Transverse colon (tissue), 3 donors: ENCODE measurements at regions not wholly inside any gene's neighbourhood (a gene's known extent, or its start where the extent isn't known, plus 50 kb on each side); places are given as distances from the start of the nearest gene placed in this dataset.
"Not testable (repeated sequence)": the region's sequence is repeated elsewhere in the genome, so short reads cannot be mapped to it uniquely, and the experiment has no call there.

Experiments
- EP300 ChIP-seq: sonication (generic); formaldehyde crosslinking; IDR thresholded peaks from one replicate; pipeline ENCODE4 v1.6.1; 2017; ENCODE audit warnings: antibody characterized with exemption, low read depth
- POLR2A ChIP-seq: fragments of 450-650 bp; IDR thresholded peaks from one replicate; pipeline ENCODE4 v1.6.1; 2016; ENCODE audit warnings: antibody characterized with exemption, mild to moderate bottlenecking, moderate library complexity
- TF ChIP-seq, protein P1 (sequence below), 5 experiments: fragments of 200-600 bp in 3 of 5; fragments of 450-650 bp in 2 of 5; sonication (generic) in 3 of 5; IDR thresholded peaks; 1 replicate in 2 of 5; 2 replicates in 3 of 5; pipeline ENCODE4 v1.5.1; 2016 to 2017; ENCODE audit warnings: antibody characterized with exemption in 5 of 5, inconsistent platforms in 3 of 5, mild to moderate bottlenecking in 2 of 5, moderate library complexity in 1 of 5

DNA sequence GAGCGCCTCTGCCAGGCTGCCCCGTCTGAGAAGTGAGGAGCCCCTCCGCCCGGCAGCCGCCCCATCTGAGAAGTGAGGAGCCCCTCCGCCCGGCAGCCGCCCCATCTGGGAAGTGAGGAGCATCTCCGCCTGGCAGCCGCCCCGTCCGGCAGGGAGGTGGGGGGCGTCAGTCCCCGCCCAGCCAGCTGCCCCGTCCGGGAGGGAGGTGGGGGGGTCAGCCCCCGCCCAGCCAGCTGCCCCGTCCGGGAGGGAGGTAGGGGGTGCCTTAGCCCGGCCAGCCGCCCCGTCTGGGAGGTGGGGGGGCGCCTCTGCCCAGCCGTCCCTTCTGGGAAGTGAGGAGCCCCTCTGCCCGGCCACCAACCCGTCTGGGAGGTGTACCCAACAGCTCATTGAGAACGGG, 75.4 kb upstream of the DIO2 start:
- TF ChIP-seq, protein P1, sequence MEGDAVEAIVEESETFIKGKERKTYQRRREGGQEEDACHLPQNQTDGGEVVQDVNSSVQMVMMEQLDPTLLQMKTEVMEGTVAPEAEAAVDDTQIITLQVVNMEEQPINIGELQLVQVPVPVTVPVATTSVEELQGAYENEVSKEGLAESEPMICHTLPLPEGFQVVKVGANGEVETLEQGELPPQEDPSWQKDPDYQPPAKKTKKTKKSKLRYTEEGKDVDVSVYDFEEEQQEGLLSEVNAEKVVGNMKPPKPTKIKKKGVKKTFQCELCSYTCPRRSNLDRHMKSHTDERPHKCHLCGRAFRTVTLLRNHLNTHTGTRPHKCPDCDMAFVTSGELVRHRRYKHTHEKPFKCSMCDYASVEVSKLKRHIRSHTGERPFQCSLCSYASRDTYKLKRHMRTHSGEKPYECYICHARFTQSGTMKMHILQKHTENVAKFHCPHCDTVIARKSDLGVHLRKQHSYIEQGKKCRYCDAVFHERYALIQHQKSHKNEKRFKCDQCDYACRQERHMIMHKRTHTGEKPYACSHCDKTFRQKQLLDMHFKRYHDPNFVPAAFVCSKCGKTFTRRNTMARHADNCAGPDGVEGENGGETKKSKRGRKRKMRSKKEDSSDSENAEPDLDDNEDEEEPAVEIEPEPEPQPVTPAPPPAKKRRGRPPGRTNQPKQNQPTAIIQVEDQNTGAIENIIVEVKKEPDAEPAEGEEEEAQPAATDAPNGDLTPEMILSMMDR (IDR thresholded peaks at IDR 0.05): not testable (repeated sequence)
- TF ChIP-seq EP300, POLR2A: not testable (repeated sequence)
